NCI-H510A (cell line): ENCODE measurements at regions not wholly inside any gene's neighbourhood (a gene's known extent, or its start where the extent isn't known, plus 50 kb on each side); places are given as distances from the start of the nearest gene placed in this dataset.
"Not testable (repeated sequence)": the region's sequence is repeated elsewhere in the genome, so short reads cannot be mapped to it uniquely, and the experiment has no call there.

Experiments
- DNase-seq: peaks from one replicate; lab custom pipeline; 2025; lab: John Stamatoyannopoulos, UW

- DNase-seq, result no peak
Observed at GRCh38 chr5:6321078-6321477, 57.3 kb downstream of the MED10 start.

GRCh38 chr5:6319116-6319515, 59.2 kb downstream of the MED10 start:
- no peak for DNase-seq

- no peak for DNase-seq
Observed at GRCh38 chr5:6317116-6317798, 61.1 kb downstream of the MED10 start.

- no peak for DNase-seq
Observed at GRCh38 chr5:6315580-6315979, 62.8 kb downstream of the MED10 start.

GRCh38 chr5:6311568-6312501, 66.5 kb downstream of the MED10 start:
- DNase-seq, result no peak

GRCh38 chr5:6309949-6310348, 68.4 kb downstream of the MED10 start:
- DNase-seq, result no peak

GRCh38 chr5:6308683-6309082, 69.7 kb downstream of the MED10 start:
- no peak for DNase-seq

GRCh38 chr5:6307304-6307703, 71.0 kb downstream of the MED10 start:
- peak; percentile 23 for DNase-seq

- DNase-seq, result no peak
Observed at GRCh38 chr5:6305853-6306252, 72.5 kb downstream of the MED10 start.

GRCh38 chr5:6302684-6303083, 75.7 kb downstream of the MED10 start:
- no peak for DNase-seq

GRCh38 chr5:6302075-6302474, 76.3 kb downstream of the MED10 start:
- no peak for DNase-seq

- no peak for DNase-seq
Observed at GRCh38 chr5:6296524-6296923, 81.8 kb downstream of the MED10 start.

GRCh38 chr5:6291961-6292360, 86.4 kb downstream of the MED10 start:
- DNase-seq, result peak; percentile 17

GRCh38 chr5:6289239-6289638, 89.1 kb downstream of the MED10 start:
- no peak for DNase-seq

GRCh38 chr5:6287176-6287575, 91.2 kb downstream of the MED10 start:
- DNase-seq, result no peak

GRCh38 chr5:6286404-6286803, 91.9 kb downstream of the MED10 start:
- no peak for DNase-seq

GRCh38 chr5:6284491-6284890, 93.9 kb downstream of the MED10 start:
- DNase-seq, result not testable (repeated sequence)

GRCh38 chr5:6282352-6282751, 96.0 kb downstream of the MED10 start:
- DNase-seq, result no peak

GRCh38 chr5:6281818-6282217, 96.5 kb downstream of the MED10 start:
- no peak for DNase-seq

- DNase-seq, result no peak
Observed at GRCh38 chr5:6280425-6281100, 97.8 kb downstream of the MED10 start.

- no peak for DNase-seq
Observed at GRCh38 chr5:6279607-6280006, 98.7 kb downstream of the MED10 start.

GRCh38 chr5:6274846-6275543, 103.4 kb downstream of the MED10 start:
- no peak for DNase-seq
